Nephron progenitor cell (in vitro differentiated cells): ENCODE measurements at regions not wholly inside any gene's neighbourhood (a gene's known extent, or its start where the extent isn't known, plus 50 kb on each side); places are given as distances from the start of the nearest gene placed in this dataset.

Source experiments
- DNase-seq: peaks from one replicate; pipeline ENCODE4 v3.0.0; 2021
- H3K27ac Mint-ChIP-seq: 2 replicates; pipeline ENCODE4 v1.8.0; 2021; ENCODE audit warnings: mild to moderate bottlenecking, moderate library complexity, mixed read lengths
- H3K27me3 Mint-ChIP-seq: 2 replicates; pipeline ENCODE4 v1.8.0; 2021; ENCODE audit warnings: mild to moderate bottlenecking, low read depth, mixed read lengths; ENCODE audit not compliant: poor library complexity
- H3K36me3 Mint-ChIP-seq: 2 replicates; pipeline ENCODE4 v1.8.0; 2021; ENCODE audit warnings: low read depth, mixed read lengths
- H3K4me1 Mint-ChIP-seq: 2 replicates; pipeline ENCODE4 v1.8.0; 2021; ENCODE audit warnings: mixed read lengths
- H3K4me3 Mint-ChIP-seq: 2 replicates; pipeline ENCODE4 v1.8.0; 2021; ENCODE audit warnings: mild to moderate bottlenecking, moderate library complexity, mixed read lengths
- H3K9me3 Mint-ChIP-seq: 2 replicates; pipeline ENCODE4 v1.8.0; 2021; ENCODE audit warnings: mild to moderate bottlenecking, moderate library complexity, mixed read lengths
- TF ChIP-seq, protein P1 (sequence below): fragments of 200-600 bp; sonication (generic); IDR thresholded peaks from 2 replicates; pipeline ENCODE4 v1.5.0; 2021; ENCODE audit warnings: antibody characterized with exemption

DNA sequence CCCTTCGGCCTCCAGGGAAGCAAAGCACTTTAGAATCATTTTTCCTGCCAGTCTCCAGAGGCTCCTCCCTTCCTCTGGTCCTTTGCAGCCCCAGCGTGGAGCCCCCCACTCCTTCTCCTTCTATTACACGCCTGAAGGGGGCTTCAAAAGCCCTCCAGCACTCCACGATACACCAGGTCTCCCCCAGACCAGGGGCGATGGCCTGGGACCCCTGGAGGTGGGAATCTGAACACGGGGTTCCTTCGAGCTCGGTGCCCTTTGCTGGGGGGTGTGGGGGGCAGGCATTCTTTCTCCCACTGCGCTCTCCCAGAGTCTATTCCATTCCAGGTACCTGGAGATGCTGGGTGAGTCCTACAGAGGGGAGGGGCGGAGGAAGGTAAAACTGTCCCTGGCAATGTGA, 97.6 kb downstream of the HMX1 start:
- TF ChIP-seq, protein P1, sequence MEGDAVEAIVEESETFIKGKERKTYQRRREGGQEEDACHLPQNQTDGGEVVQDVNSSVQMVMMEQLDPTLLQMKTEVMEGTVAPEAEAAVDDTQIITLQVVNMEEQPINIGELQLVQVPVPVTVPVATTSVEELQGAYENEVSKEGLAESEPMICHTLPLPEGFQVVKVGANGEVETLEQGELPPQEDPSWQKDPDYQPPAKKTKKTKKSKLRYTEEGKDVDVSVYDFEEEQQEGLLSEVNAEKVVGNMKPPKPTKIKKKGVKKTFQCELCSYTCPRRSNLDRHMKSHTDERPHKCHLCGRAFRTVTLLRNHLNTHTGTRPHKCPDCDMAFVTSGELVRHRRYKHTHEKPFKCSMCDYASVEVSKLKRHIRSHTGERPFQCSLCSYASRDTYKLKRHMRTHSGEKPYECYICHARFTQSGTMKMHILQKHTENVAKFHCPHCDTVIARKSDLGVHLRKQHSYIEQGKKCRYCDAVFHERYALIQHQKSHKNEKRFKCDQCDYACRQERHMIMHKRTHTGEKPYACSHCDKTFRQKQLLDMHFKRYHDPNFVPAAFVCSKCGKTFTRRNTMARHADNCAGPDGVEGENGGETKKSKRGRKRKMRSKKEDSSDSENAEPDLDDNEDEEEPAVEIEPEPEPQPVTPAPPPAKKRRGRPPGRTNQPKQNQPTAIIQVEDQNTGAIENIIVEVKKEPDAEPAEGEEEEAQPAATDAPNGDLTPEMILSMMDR, result no peak
- no peak for DNase-seq
- Mint-ChIP-seq H3K9me3 (no peaks in the 10 kb centered on the region), H3K4me3 (no peak overlapping the region), H3K27ac (no peak overlapping the region), H3K36me3 (no peaks in the 10 kb centered on the region), H3K27me3 (peaks cover 23% of the 10 kb centered on the region), H3K4me1 (peaks cover 24% of the 10 kb centered on the region)

DNA sequence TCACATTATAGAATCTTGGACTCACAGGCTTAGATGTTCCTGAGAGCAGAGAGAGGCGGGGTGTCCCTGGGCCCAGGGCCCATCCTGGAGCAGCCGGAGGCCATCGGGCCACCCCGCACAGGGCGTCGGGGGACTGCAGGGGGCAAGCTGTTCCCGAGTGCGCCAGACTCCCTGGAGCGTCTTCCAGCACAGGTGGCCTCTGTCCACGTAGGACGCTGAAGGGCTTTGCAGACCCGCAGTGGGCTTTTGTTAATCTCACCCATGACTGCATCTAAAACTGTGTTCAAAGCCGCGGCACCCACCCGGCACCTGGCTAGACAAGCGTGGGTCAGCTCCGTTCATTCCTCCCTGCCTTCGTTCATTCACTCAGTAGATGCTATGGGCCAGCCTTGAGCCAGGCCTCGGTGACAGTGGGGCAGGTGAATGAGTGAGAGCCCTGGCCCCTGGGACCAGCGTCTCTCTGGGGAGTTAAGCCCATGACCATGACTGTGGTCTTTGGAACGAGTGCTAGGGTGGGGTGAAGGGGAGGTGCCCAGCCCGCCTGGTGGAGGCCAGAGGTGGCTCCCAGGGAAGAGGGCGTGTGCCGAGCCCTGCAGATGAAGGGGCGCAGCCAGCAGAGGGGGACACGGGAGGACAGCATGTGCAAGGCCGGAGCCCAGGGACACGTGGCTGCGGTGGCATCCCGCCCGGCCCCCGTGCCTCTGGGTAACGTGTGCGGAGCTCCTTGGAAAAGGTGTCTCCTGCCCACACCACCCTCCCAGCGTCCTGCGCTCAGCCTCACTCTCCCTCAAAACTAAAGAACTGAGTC, 98.3 kb downstream of the HMX1 start:
- no peak overlapping the region for H3K27ac Mint-ChIP-seq
- peaks cover 23% of the 10 kb centered on the region for H3K27me3 Mint-ChIP-seq
- no peaks in the 10 kb centered on the region for H3K9me3 Mint-ChIP-seq
- DNase-seq, result no peak
- no peak overlapping the region for H3K4me3 Mint-ChIP-seq
- TF ChIP-seq, protein P1, result no peak
- no peaks in the 10 kb centered on the region for H3K36me3 Mint-ChIP-seq
- H3K4me1 Mint-ChIP-seq, result peaks cover 18% of the 10 kb centered on the region

DNA sequence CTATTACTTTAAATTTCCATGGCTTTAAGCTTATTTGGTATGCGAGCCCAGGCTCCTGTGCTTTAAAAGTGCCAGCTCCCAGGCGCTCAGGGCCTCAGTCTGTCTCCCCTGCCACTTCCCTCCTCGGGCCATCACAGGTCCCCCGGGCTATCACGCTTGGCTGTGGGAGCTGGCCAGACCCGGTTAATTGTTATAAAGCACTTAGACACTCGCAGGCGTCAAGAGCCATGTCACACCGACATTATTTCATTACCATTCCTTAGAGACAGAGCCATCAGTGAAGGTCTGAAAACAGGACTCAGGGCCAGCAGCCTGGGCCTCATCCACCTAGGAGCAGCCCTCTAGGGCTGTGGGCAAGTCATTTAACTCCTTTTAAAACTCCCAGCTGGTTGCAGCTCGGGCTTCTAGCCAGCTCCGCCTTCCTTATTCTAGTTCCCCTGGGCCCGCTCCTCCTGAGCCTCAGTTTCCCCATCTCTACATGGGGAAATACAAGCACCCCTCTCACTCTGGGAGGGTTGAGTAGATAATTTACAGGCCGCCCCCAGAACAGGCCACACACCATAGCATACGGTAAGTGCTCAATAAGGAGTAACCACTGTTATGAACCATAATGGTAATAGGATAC, 99.0 kb downstream of the HMX1 start:
- no peak for DNase-seq
- H3K4me3 Mint-ChIP-seq, result no peak overlapping the region
- TF ChIP-seq, protein P1, result no peak
- peaks cover 23% of the 10 kb centered on the region for H3K27me3 Mint-ChIP-seq
- no peak overlapping the region for H3K27ac Mint-ChIP-seq
- no peaks in the 10 kb centered on the region for H3K36me3 Mint-ChIP-seq
- peaks cover 18% of the 10 kb centered on the region for H3K4me1 Mint-ChIP-seq
- no peaks in the 10 kb centered on the region for H3K9me3 Mint-ChIP-seq

DNA sequence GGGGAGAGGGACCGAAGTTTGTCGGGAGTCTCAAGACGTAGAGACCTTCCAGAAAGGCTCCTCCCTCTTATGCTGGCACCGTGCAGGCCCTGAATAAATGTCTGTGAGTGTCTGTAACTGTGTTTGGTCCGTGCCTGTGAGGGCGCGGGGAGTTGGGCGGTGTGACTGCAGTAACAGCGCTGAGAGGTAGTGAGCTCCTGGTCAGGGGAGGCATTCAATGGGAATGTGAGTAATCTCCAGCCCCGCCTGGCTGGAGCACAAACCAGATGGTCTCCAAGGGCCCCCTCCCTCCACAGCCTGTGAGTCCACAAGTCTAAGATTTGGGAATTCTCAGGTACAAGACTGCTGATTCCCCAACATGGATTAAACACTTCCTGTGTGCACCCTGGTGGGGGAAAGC, 100.0 kb downstream of the HMX1 start:
- no peak overlapping the region for H3K27ac Mint-ChIP-seq
- H3K4me3 Mint-ChIP-seq, result no peak overlapping the region
- no peak for DNase-seq
- TF ChIP-seq, protein P1, result no peak
- peaks cover 18% of the 10 kb centered on the region for H3K4me1 Mint-ChIP-seq
- no peaks in the 10 kb centered on the region for H3K9me3 Mint-ChIP-seq
- H3K27me3 Mint-ChIP-seq, result peaks cover 24% of the 10 kb centered on the region
- no peaks in the 10 kb centered on the region for H3K36me3 Mint-ChIP-seq

DNA sequence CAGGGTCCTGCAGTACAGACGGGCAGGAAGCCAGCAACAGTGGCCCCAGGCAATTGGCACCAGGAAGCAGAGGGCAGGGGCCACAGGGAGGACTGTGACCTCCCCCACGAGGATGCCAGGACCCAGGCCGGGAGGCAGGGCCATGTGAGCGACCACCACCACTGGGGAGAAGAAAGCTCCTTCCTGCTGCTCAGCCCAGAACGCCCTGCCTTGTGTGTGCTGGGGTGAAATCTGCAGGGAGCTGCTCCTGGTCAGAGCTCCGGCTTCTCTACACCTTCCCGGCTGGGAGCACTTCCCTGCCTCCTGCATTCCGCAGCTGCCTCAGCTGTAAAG, 100.4 kb downstream of the HMX1 start:
- Mint-ChIP-seq H3K27ac (no peak overlapping the region), H3K9me3 (no peaks in the 10 kb centered on the region), H3K27me3 (peaks cover 20% of the 10 kb centered on the region), H3K36me3 (no peaks in the 10 kb centered on the region), H3K4me1 (peaks cover 18% of the 10 kb centered on the region), H3K4me3 (no peak overlapping the region)
- TF ChIP-seq, protein P1, result no peak
- no peak for DNase-seq
